ENCODE measurements at regions not wholly inside any gene's neighbourhood (a gene's known extent, or its start where the extent isn't known, plus 50 kb on each side); places are given as distances from the start of the nearest gene placed in this dataset.

GRCh38 chr16:56140645-56141044 lies 50.6 kb upstream of the GNAO1 start:
- DNase-seq (ENCODE audit: low read depth in 2 of 2): no peak

GRCh38 chr16:56137269-56137668 lies 54.0 kb upstream of the GNAO1 start:
- DNase-seq (ENCODE audit: low read depth in 2 of 2): no peak

- no peak for DNase-seq (ENCODE audit: low read depth in 2 of 2)
Measured at GRCh38 chr16:56136256-56136655, 55.0 kb upstream of the GNAO1 start.

- DNase-seq (ENCODE audit: low read depth in 2 of 2): no peak
Measured at GRCh38 chr16:56134790-56135189, 56.5 kb upstream of the GNAO1 start.

GRCh38 chr16:56125922-56126321 lies 65.4 kb upstream of the GNAO1 start:
- DNase-seq (ENCODE audit: low read depth in 2 of 2): no peak

GRCh38 chr16:56122251-56122650 lies 69.0 kb upstream of the GNAO1 start:
- DNase-seq (ENCODE audit: low read depth in 2 of 2): no peak

- DNase-seq (ENCODE audit: low read depth in 2 of 2): no peak
Measured at GRCh38 chr16:56121156-56121500, 70.2 kb upstream of the GNAO1 start.

GRCh38 chr16:56120447-56121155 lies 70.7 kb upstream of the GNAO1 start:
- DNase-seq (ENCODE audit: low read depth in 2 of 2): no peak

- DNase-seq (ENCODE audit: low read depth in 2 of 2): no peak
Measured at GRCh38 chr16:56119133-56119532, 72.2 kb upstream of the GNAO1 start.

GRCh38 chr16:56116577-56116964 lies 74.7 kb upstream of the GNAO1 start:
- DNase-seq (ENCODE audit: low read depth in 2 of 2): no peak

GRCh38 chr16:56115817-56116576 lies 75.3 kb upstream of the GNAO1 start:
- no peak for DNase-seq (ENCODE audit: low read depth in 2 of 2)

- no peak for DNase-seq (ENCODE audit: low read depth in 2 of 2)
Measured at GRCh38 chr16:56113223-56113622, 78.1 kb upstream of the GNAO1 start.

GRCh38 chr16:56111100-56111499 lies 80.2 kb upstream of the GNAO1 start:
- DNase-seq (ENCODE audit: low read depth in 2 of 2): no peak

- DNase-seq (ENCODE audit: low read depth in 2 of 2): no peak
Measured at GRCh38 chr16:56109994-56110393, 81.3 kb upstream of the GNAO1 start.

- DNase-seq (ENCODE audit: low read depth in 2 of 2): no peak
Measured at GRCh38 chr16:56109205-56109604, 82.1 kb upstream of the GNAO1 start.

GRCh38 chr16:56108724-56109123 lies 82.6 kb upstream of the GNAO1 start:
- no peak for DNase-seq (ENCODE audit: low read depth in 2 of 2)

- DNase-seq (ENCODE audit: low read depth in 2 of 2): no peak
Measured at GRCh38 chr16:56108056-56108471, 83.2 kb upstream of the GNAO1 start.

- no peak for DNase-seq (ENCODE audit: low read depth in 2 of 2)
Measured at GRCh38 chr16:56106527-56106926, 84.8 kb upstream of the GNAO1 start.

GRCh38 chr16:56102906-56103305 lies 88.4 kb upstream of the GNAO1 start:
- DNase-seq (ENCODE audit: low read depth in 2 of 2): no peak

GRCh38 chr16:56102183-56102686 lies 89.1 kb upstream of the GNAO1 start:
- no peak for DNase-seq (ENCODE audit: low read depth in 2 of 2)

GRCh38 chr16:56101480-56101879 lies 89.8 kb upstream of the GNAO1 start:
- no peak for DNase-seq (ENCODE audit: low read depth in 2 of 2)

- DNase-seq (ENCODE audit: low read depth in 2 of 2): no peak
Measured at GRCh38 chr16:56097306-56097705, 94.0 kb upstream of the GNAO1 start.

GRCh38 chr16:56094231-56094630 lies 97.1 kb upstream of the GNAO1 start:
- DNase-seq (ENCODE audit: low read depth in 2 of 2): no peak
